ENCODE measurements at regions not wholly inside any gene's neighbourhood (a gene's known extent, or its start where the extent isn't known, plus 50 kb on each side); places are given as distances from the start of the nearest gene placed in this dataset.

GRCh38 chr11:95684170-95684569 lies 105.4 kb downstream of the FAM76B start:
- TF ChIP-seq CTCF (IDR thresholded peaks at IDR 0.05; ENCODE audit: poor library complexity) = no peak
- no peak for TF ChIP-seq EZH2phosphoT487 (IDR thresholded peaks at IDR 0.05; ENCODE audit: low read depth, severe bottlenecking, unreplicated experiment)
